Renal cortical epithelial cell (primary cell): ENCODE measurements at regions not wholly inside any gene's neighbourhood (a gene's known extent, or its start where the extent isn't known, plus 50 kb on each side); places are given as distances from the start of the nearest gene placed in this dataset.

Experiments used
- DNase-seq: peaks from one replicate; pipeline ENCODE4 v3.0.0-alpha.2; 2011; ENCODE audit warnings: low read depth

DNA sequence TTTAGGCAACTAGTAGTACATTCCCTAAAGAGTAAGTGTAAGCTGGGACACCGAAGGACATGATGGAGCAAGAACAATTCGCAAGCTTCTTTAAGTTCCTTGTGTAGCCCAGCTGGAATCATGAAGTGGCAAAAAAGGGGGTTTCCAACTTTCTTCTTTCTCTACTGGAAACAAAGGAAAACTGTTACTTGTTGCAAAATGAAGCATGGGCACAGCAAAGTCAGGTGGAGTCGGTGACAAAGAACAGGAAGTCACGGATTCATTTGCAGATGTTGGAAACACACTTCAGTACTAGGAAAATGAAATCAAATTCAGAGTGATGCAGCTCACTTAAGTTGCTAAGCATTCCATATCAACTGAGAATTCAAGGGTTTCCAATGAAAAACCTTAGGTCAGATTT, 706.9 kb upstream of the STXBP6 start:
- no peak for DNase-seq

DNA sequence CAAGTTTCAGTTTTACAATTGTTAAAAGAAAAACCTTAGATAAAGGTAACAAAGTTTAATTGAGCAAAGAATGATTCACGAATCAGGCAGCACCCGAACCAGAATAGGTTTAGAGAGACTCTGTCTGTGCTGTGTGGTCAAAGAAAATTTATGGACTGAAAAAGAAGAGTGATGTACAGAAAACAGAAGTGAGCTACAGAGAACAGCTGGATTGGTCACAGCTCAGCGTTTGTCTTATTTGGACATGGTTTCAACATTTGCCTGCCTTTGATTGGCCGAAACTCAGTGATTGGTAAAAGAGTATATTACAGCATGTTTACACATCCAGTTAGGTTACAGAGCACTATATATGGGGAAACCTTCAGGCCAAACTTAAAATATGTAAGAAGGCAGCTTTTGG, 703.2 kb upstream of the STXBP6 start:
- DNase-seq, result no peak

DNA sequence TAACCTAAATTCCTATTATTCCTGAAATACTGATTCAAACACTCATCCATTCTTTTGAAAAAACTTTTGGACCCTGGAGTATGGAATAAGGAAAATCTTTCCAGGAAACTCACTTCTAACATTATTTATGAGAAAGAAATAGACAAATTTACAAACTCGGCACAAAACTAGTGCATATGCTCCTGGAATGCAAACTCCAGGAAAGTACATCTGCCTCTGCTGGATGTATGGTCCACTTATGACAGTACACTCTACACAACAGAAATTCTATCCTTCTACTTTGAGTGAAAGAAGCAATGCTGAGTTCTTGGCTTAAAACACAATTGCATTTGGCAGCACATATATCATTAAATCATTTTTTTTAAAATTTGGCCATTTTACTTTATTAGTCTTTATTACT, 700.5 kb upstream of the STXBP6 start:
- no peak for DNase-seq
